IMR-90 (cell line): ENCODE measurements at regions not wholly inside any gene's neighbourhood (a gene's known extent, or its start where the extent isn't known, plus 50 kb on each side); places are given as distances from the start of the nearest gene placed in this dataset.

Source experiments
- BHLHE40 ChIP-seq: fragments of 150-350 bp; IDR thresholded peaks from 2 replicates; pipeline ENCODE4 v1.6.1; 2016; ENCODE audit warnings: mild to moderate bottlenecking, low read depth, low read length
- CEBPB ChIP-seq: IDR thresholded peaks from 2 replicates; pipeline ENCODE4 v1.6.1; 2012; ENCODE audit warnings: low read depth, low read length, improper control_type of control experiment
- CHD1 ChIP-seq: IDR thresholded peaks from 2 replicates; pipeline ENCODE4 v1.6.1; 2012; ENCODE audit warnings: low read depth, low read length, improper control_type of control experiment
- CTCF ChIP-seq: conservative IDR thresholded peaks from 2 replicates; pipeline ENCODE4 v1.5.1; 2012; ENCODE audit warnings: mild to moderate bottlenecking, low read depth, low read length, improper control_type of control experiment
- MXI1 ChIP-seq: IDR thresholded peaks from 2 replicates; pipeline ENCODE4 v1.6.1; 2012; ENCODE audit warnings: low read depth, mild to moderate bottlenecking, low read length, moderate library complexity, borderline replicate concordance
- POLR2A ChIP-seq: IDR thresholded peaks from 2 replicates; pipeline ENCODE4 v1.6.1; 2012; ENCODE audit warnings: mild to moderate bottlenecking, low read depth, low read length
- RAD21 ChIP-seq: IDR thresholded peaks from 2 replicates; pipeline ENCODE4 v1.6.1; 2012; ENCODE audit warnings: low read length, improper control_type of control experiment
- RCOR1 ChIP-seq: IDR thresholded peaks from 2 replicates; pipeline ENCODE4 v1.6.1; 2012; ENCODE audit warnings: mild to moderate bottlenecking, low read length, improper control_type of control experiment; ENCODE audit not compliant: insufficient replicate concordance
- RFX5 ChIP-seq: IDR thresholded peaks from 2 replicates; pipeline ENCODE4 v1.8.0; 2012; ENCODE audit warnings: low read depth, mild to moderate bottlenecking, low read length, moderate library complexity
- SMC3 ChIP-seq: fragments of 150-350 bp; IDR thresholded peaks from 2 replicates; pipeline ENCODE4 v1.6.1; 2016; ENCODE audit warnings: low read depth, mild to moderate bottlenecking, antibody characterized with exemption, low read length, moderate library complexity
- TF ChIP-seq, protein P1 (sequence below): fragments of 150-350 bp; IDR thresholded peaks from 2 replicates; pipeline ENCODE4 v1.6.1; 2017; ENCODE audit warnings: mild to moderate bottlenecking, antibody characterized with exemption, low read length, low read depth
- TF ChIP-seq, protein P2 (sequence below): fragments of 150-350 bp; IDR thresholded peaks from 2 replicates; pipeline ENCODE4 v1.6.1; 2016; ENCODE audit warnings: low read depth, mild to moderate bottlenecking, low read length, moderate library complexity, borderline replicate concordance

GRCh38 chr1:101365878-101366277, 129.1 kb downstream of the S1PR1 start:
- TF ChIP-seq MXI1 = no peak
- TF ChIP-seq POLR2A = no peak
- TF ChIP-seq CTCF = no peak
- TF ChIP-seq, protein P1, sequence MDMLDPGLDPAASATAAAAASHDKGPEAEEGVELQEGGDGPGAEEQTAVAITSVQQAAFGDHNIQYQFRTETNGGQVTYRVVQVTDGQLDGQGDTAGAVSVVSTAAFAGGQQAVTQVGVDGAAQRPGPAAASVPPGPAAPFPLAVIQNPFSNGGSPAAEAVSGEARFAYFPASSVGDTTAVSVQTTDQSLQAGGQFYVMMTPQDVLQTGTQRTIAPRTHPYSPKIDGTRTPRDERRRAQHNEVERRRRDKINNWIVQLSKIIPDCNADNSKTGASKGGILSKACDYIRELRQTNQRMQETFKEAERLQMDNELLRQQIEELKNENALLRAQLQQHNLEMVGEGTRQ = no peak
- no peak for TF ChIP-seq RCOR1
- no peak for TF ChIP-seq RAD21
- TF ChIP-seq CEBPB = no peak
- no peak for TF ChIP-seq RFX5
- TF ChIP-seq, protein P2, sequence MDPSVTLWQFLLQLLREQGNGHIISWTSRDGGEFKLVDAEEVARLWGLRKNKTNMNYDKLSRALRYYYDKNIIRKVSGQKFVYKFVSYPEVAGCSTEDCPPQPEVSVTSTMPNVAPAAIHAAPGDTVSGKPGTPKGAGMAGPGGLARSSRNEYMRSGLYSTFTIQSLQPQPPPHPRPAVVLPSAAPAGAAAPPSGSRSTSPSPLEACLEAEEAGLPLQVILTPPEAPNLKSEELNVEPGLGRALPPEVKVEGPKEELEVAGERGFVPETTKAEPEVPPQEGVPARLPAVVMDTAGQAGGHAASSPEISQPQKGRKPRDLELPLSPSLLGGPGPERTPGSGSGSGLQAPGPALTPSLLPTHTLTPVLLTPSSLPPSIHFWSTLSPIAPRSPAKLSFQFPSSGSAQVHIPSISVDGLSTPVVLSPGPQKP = no peak
- no peak for TF ChIP-seq SMC3
- TF ChIP-seq BHLHE40 = no peak
- TF ChIP-seq CHD1 = no peak
